ENCODE measurements at regions not wholly inside any gene's neighbourhood (a gene's known extent, or its start where the extent isn't known, plus 50 kb on each side); places are given as distances from the start of the nearest gene placed in this dataset.

- no peak for DNase-seq
Measured at GRCh38 chr1:62989497-62989896, 205.6 kb downstream of the ATG4C start.

- no peak for DNase-seq
Measured at GRCh38 chr1:62991152-62991551, 207.2 kb downstream of the ATG4C start.

DNA sequence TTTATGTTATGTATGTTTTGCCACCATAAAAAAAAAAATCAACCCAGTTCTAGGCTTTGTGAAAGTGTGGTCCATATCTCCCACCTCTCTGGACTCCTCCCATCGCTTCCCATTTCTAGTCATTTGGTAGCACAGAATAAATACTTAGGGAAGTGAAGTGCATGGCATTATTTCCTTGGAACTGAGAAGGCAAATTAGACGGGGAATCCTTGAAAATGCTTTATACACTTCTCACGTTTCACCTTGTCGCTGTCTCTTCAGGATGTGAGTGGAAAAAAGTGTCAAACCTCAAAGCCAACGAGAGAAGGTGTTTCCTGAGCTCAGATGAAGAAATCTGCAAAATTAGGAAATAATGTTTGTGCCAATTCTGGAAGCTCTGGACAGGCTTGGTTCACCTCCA is 209.9 kb downstream of the ATG4C start:
- no peak for DNase-seq

- no peak for DNase-seq
Measured at GRCh38 chr1:62995173-62995572, 211.2 kb downstream of the ATG4C start.

- no peak for DNase-seq
Measured at GRCh38 chr1:62997884-62998283, 214.0 kb downstream of the ATG4C start.

DNA sequence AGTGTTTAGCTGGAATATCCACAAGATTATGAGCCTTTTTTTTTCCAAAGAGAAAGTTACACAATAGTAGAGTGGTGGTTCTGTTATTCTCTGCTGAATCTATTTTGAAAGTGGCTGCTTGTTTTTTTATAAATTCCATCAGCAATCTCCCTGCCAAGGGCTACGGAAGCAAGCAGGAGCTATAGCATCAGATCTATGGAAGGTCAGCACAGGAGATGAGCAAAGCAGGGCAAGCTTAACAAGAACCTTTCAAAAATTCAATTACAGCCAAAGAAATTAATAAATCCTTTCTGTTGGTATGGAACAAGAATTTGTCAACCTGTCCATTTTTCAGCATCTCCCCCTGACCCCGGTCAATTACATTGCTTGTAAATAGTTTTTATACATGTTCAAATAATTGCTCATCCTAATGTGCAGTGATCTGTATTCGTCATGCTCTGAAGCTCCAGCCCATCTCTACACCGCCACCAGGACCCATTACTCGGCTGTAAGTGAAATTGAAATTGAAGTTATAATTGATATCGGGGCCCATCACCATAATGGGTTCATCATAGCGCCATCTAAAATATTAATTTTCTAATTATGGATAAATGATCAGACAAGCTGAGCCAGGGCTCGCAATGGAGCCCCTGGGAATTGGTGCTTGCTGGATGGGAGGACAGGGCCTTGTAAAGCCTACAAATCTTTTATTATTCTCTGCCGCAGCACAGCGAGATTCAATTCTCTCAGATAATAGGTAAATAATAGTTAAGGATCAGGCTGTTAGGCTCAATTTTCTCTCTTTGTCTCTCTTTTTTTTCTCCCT is 215.1 kb downstream of the ATG4C start:
- DNase-seq, result no peak

DNA sequence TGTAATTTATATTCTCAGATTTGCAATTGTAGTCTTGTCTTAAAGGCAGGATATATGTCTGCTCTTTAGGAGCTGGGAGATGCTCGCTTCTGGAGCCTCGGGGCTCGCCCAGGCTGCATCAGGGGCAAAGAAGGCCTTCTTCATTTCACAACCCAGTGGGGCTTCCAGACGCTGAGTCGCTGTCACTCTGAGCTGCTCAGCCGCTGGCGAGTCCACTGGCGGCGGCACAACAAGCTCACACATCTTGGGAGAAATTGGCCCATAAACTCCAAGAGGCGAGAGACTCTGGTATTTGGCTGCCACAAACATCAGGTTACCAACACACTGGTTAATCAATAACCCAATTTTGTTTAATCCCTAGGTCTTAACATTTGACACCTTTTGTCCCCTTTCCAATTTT is 216.6 kb downstream of the ATG4C start:
- DNase-seq, result no peak

DNA sequence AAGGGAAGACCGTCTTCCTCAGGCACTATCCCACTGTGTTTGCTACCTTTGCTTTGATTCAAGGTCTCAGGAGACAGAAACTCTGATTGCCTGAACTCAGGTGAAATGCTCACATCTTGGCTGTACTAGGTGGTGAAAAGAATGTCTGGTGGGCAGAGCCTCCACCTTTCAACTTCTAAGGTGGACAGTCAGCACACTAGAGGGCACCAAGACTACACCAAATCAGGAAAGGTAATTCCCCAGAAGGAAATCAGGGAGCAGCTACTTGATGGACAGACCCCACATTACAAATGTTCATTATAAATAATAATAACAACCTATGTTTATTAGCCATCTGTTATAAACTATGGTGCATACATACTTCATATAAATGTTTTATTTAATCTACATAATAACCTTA is 220.9 kb downstream of the ATG4C start:
- DNase-seq, result no peak

GRCh38 chr1:63005812-63006211 is 221.9 kb downstream of the ATG4C start:
- DNase-seq, result no peak

- no peak for DNase-seq
Measured at GRCh38 chr1:63009421-63009820, 225.5 kb downstream of the ATG4C start.

GRCh38 chr1:63010913-63011660 is 227.2 kb downstream of the ATG4C start:
- DNase-seq, result no peak

DNA sequence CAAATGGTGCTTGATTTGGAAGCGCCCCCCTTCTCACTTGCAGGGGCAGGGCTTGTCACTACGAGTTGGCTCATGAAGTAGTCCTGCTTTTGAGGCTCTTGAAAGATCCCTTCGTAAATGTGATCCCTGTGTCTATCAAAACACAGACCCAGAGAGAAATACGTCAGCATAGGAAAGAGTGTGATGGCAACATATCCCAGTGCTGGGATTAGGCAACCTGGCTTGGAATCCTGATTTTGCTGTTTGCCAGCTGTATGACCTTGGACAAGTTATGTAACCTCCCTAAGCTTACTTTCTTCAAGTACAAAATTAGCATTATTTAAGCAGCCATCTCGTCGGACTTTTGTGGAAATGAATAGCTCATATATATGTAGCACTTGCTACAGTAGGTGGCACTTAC is 228.4 kb downstream of the ATG4C start:
- no peak for DNase-seq

GRCh38 chr1:63014267-63014666 is 230.3 kb downstream of the ATG4C start:
- DNase-seq, result no peak

- DNase-seq, result no peak
Measured at GRCh38 chr1:63022319-63022718, 238.4 kb downstream of the ATG4C start.

DNA sequence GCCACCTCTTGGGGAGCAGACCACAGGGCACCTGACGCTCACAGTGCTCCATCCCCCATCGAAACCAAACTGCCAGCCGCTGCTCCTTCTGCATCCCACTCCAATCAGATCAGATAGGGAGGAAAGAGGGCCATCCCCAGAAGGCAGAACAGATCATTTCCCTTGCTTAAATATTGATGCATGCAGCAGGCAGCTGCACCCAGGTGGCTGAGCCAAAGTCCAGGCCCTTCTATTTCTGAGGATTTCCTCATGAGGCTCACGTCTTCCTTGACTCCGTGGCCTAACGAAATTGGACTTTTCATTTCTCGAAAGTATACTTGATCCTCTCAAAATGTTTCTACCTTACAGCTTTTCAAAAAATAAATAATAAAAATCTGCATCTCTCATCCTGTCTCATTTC is 239.2 kb downstream of the ATG4C start:
- DNase-seq, result no peak

DNA sequence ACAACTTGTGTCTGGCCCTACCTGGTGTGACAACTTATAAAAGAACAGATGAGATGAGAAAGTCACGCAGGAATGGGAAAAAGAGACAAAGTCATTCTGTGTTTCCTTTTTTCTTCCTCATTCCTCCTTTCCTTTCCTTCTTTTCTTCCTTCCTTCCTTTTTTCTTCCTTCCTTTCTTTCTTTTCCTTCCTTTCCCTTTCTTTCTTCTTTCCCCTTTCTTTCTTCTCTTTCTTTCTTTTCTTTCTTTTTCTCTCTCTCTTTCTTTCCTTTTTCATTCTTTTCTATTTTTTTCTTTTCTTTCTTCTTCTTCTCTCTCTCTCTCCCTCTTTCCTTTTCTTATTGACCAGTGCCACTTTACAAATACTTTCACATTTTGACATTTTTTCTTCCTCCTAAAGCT is 239.7 kb downstream of the ATG4C start:
- DNase-seq, result no peak

GRCh38 chr1:63024132-63024531 is 240.2 kb downstream of the ATG4C start:
- DNase-seq, result no peak

DNA sequence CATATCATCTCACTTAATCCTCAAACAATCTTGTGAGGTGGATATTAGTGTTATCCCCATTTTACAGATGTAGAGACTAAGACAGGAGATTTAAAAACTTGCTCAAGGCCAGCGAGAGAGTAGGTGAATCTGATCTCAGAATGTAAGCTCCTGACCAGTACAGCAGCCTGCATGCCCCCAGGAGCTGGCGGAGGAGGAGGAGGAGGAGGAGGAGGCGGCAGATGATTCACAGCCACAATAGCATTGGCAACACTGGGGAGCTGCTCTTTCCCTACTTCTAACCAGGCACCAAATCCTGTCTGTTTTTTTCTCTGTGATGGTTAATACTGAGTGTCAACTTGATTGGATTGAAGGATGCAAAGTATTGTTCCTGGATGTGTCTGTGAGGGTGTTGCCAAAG is 243.2 kb downstream of the ATG4C start:
- DNase-seq, result no peak

GRCh38 chr1:63032171-63032570 is 248.2 kb downstream of the ATG4C start:
- DNase-seq, result no peak

GRCh38 chr1:63033211-63033610 is 249.3 kb downstream of the ATG4C start:
- no peak for DNase-seq

GRCh38 chr1:63034256-63034655 is 250.3 kb downstream of the ATG4C start:
- no peak for DNase-seq

DNA sequence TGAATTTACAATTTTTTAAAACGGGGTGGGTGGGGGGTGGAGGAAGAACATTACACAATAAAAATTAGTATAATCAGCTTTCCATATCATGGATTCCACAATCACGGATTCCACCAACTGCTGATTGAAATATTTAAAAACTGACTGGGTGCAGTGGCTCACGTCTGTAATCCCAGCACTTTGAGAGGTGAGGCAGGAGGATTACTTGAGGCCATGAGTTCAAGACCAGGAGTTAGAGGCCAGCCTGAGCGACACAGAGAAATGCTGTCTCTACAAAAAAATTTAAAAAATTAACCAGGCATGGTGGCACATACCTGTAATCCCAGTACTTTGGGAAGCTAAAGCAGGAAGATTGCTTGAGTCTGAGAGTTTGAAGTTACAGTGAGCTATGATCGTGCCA is 254.7 kb downstream of the ATG4C start:
- no peak for DNase-seq

GRCh38 chr1:63041660-63042059 is 257.7 kb downstream of the ATG4C start:
- DNase-seq, result no peak

GRCh38 chr1:63042278-63042677 is 258.3 kb downstream of the ATG4C start:
- DNase-seq, result no peak

- no peak for DNase-seq
Measured at GRCh38 chr1:63046539-63046938, 262.6 kb downstream of the ATG4C start.
